SK-N-SH (cell line): ENCODE measurements at regions not wholly inside any gene's neighbourhood (a gene's known extent, or its start where the extent isn't known, plus 50 kb on each side); places are given as distances from the start of the nearest gene placed in this dataset.

ENCODE experiments used
- CTCF ChIA-PET: fragments of 300-600, 350-600 bp; formaldehyde crosslinking; extraction: SDS; loops from one replicate; lab custom pipeline; 2021; lab: Yijun Ruan, JAX
- POLR2A ChIA-PET: fragments of 350-600 bp; sonication (Branson Sonifier 250); formaldehyde crosslinking; extraction: SDS; loops from one replicate; lab custom pipeline; 2020; ENCODE audit warnings: antibody characterized with exemption, inconsistent platforms; lab: Yijun Ruan, JAX
- DNase-seq: peaks from one replicate; pipeline ENCODE4 v3.0.0; 2012
- H2AFZ ChIP-seq: fragments of 200-600 bp; sonication (generic); 2 replicates; pipeline ENCODE4 v1.8.1; 2016; ENCODE audit warnings: antibody characterized with exemption, mild to moderate bottlenecking, low read depth
- H3F3A ChIP-seq: fragments of 200-600 bp; sonication (generic); replicated peaks from 2 replicates; pipeline ENCODE3; 2016; ENCODE audit warnings: antibody characterized with exemption, mild to moderate bottlenecking; ENCODE audit not compliant: insufficient read depth
- H3K27ac ChIP-seq, 2 experiments: fragments of 200-500 bp in 1 of 2; fragments of 200-600 bp in 1 of 2; sonication (Bioruptor generic) in 1 of 2; sonication (generic), shearing (Covaris generic) in 1 of 2; 2 replicates each; pipeline versions ENCODE4 v1.5.1 to v1.6.1; 2014 to 2016; ENCODE audit warnings: low read depth in 2 of 2, inconsistent platforms in 1 of 2, low read length in 1 of 2, mild to moderate bottlenecking in 1 of 2, mixed read lengths in 1 of 2
- H3K27me3 ChIP-seq: fragments of 200-600 bp; sonication (generic), shearing (Covaris generic); 2 replicates; pipeline ENCODE4 v1.6.1; 2016; ENCODE audit warnings: mixed run types; ENCODE audit not compliant: insufficient read depth
- H3K36me3 ChIP-seq, 2 experiments: fragments of 200-500 bp in 1 of 2; fragments of 200-600 bp in 1 of 2; sonication (Bioruptor generic) in 1 of 2; sonication (generic) in 1 of 2; replicated peaks in 1 of 2; 2 replicates each; pipeline versions ENCODE3 to v1.5.1; 2014 to 2016; ENCODE audit warnings: low read length in 1 of 2, mild to moderate bottlenecking in 1 of 2; ENCODE audit not compliant: insufficient read depth in 2 of 2, control insufficient read depth in 1 of 2
- H3K4me1 ChIP-seq, 2 experiments: fragments of 200-500 bp in 1 of 2; fragments of 200-600 bp in 1 of 2; sonication (Bioruptor generic) in 1 of 2; sonication (generic), shearing (Covaris generic) in 1 of 2; 2 replicates each; pipeline versions ENCODE4 v1.5.1 to v1.6.1; 2014 to 2016; ENCODE audit warnings: low read depth in 1 of 2, low read length in 1 of 2, mixed run types in 1 of 2; ENCODE audit not compliant: insufficient read depth in 2 of 2, control insufficient read depth in 1 of 2
- H3K4me2 ChIP-seq: fragments of 200-600 bp; sonication (generic), shearing (Covaris generic); 2 replicates; pipeline ENCODE4 v1.6.1; 2017; ENCODE audit warnings: mixed run types
- H3K4me3 ChIP-seq, 2 experiments: fragments of 200-500 bp in 1 of 2; fragments of 200-600 bp in 1 of 2; sonication (Bioruptor generic) in 1 of 2; sonication (generic), shearing (Covaris generic) in 1 of 2; 2 replicates each; pipeline versions ENCODE4 v1.5.1 to v1.8.1; 2014 to 2016; ENCODE audit warnings: low read depth in 2 of 2, inconsistent platforms in 1 of 2, low read length in 1 of 2, mild to moderate bottlenecking in 1 of 2, mixed read lengths in 1 of 2, moderate library complexity in 1 of 2
- H3K79me2 ChIP-seq: fragments of 200-600 bp; sonication (generic); 2 replicates; pipeline ENCODE4 v1.8.1; 2017; ENCODE audit warnings: mild to moderate bottlenecking; ENCODE audit not compliant: insufficient read depth
- H3K9ac ChIP-seq: fragments of 200-600 bp; sonication (generic); 2 replicates; pipeline ENCODE4 v1.6.1; 2017; ENCODE audit warnings: mixed run types
- H3K9me2 ChIP-seq: fragments of 200-600 bp; sonication (generic); 2 replicates; pipeline ENCODE4 v1.6.1; 2017; ENCODE audit warnings: mixed run types
- H3K9me3 ChIP-seq: fragments of 200-600 bp; sonication (generic); 2 replicates; pipeline ENCODE4 v1.6.1; 2017; ENCODE audit warnings: mixed run types, mild to moderate bottlenecking, moderate library complexity
- H4K20me1 ChIP-seq: fragments of 200-600 bp; sonication (generic); 2 replicates; pipeline ENCODE4 v1.6.1; 2017; ENCODE audit warnings: mild to moderate bottlenecking, mixed run types; ENCODE audit not compliant: insufficient read depth
- CHD2 ChIP-seq: fragments of 150-350 bp; IDR thresholded peaks from 2 replicates; pipeline ENCODE4 v1.6.1; 2018; ENCODE audit warnings: low read length; ENCODE audit not compliant: partially characterized antibody
- EP300 ChIP-seq, 2 experiments: IDR thresholded peaks; 2 replicates each; pipeline versions ENCODE4 v1.4.0 to v1.6.1; 2012; ENCODE audit warnings: borderline replicate concordance in 1 of 2, low read depth in 1 of 2, low read length in 1 of 2
- EZH2phosphoT487 ChIP-seq: fragments of 200-600 bp; sonication (generic); IDR thresholded peaks from 2 replicates; pipeline ENCODE4 v1.6.1; 2017; ENCODE audit warnings: low read depth, mixed run types, mild to moderate bottlenecking, antibody characterized with exemption, moderate library complexity, borderline replicate concordance
- FOXJ3 ChIP-seq: sonication (generic); formaldehyde crosslinking; IDR thresholded peaks from 2 replicates; pipeline ENCODE4 v1.5.1; 2020; ENCODE audit warnings: mild to moderate bottlenecking, missing genetic modification reagents
- GABPA ChIP-seq: IDR thresholded peaks from 2 replicates; pipeline ENCODE4 v1.4.0; 2012; ENCODE audit warnings: low read depth, mild to moderate bottlenecking
- GATA2 ChIP-seq: sonication (generic); formaldehyde crosslinking; IDR thresholded peaks from 2 replicates; pipeline ENCODE4 v1.5.0; 2020; ENCODE audit warnings: mild to moderate bottlenecking, missing genetic modification reagents
- JUND ChIP-seq: IDR thresholded peaks from 2 replicates; pipeline ENCODE4 v1.4.0; 2012
- MEF2A ChIP-seq: IDR thresholded peaks from 2 replicates; pipeline ENCODE4 v1.4.0; 2012; ENCODE audit warnings: low read depth, borderline replicate concordance
- NFIC ChIP-seq: IDR thresholded peaks from 2 replicates; pipeline ENCODE4 v1.4.0; 2012; ENCODE audit warnings: borderline replicate concordance
- TCF12 ChIP-seq: IDR thresholded peaks from 2 replicates; pipeline ENCODE4 v1.4.0; 2012
- WGBS: methylation state at CpG from one replicate; pipeline ENCODE4 v1.1.6; 2017; ENCODE audit warnings: low lambda C conversion rate; 5-methylcytosine and 5-hydroxymethylcytosine counted together
- TF ChIP-seq, protein P1 (sequence below): fragments of 200-600 bp; sonication (generic); IDR thresholded peaks from 2 replicates; pipeline ENCODE4 v1.6.1; 2017; ENCODE audit warnings: antibody characterized with exemption, mild to moderate bottlenecking, moderate library complexity
- TF ChIP-seq, protein P2 (sequence below): IDR thresholded peaks from 2 replicates; pipeline ENCODE4 v1.4.0; 2012; ENCODE audit warnings: low read depth, borderline replicate concordance

DNA sequence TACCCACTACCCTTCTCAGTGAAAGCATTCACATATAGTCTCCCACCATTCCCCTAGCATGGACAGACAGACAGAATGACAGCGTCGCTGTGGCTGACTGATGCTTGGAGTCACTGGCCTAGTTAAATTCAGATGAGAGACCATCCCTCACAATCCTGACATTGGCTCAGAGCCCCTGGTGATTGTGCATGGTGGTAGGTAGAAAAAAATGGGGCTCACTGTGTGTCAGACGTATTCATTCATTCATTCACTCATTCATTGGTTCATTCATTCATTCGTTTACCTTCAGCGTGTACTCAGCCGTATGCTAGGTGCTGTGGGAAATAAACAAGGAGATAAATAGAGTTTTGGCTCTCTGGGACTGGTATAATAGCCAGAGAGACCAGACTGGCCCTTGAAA lies 73.6 kb upstream of the CALM2 start (continued):
- TF ChIP-seq, protein P1, sequence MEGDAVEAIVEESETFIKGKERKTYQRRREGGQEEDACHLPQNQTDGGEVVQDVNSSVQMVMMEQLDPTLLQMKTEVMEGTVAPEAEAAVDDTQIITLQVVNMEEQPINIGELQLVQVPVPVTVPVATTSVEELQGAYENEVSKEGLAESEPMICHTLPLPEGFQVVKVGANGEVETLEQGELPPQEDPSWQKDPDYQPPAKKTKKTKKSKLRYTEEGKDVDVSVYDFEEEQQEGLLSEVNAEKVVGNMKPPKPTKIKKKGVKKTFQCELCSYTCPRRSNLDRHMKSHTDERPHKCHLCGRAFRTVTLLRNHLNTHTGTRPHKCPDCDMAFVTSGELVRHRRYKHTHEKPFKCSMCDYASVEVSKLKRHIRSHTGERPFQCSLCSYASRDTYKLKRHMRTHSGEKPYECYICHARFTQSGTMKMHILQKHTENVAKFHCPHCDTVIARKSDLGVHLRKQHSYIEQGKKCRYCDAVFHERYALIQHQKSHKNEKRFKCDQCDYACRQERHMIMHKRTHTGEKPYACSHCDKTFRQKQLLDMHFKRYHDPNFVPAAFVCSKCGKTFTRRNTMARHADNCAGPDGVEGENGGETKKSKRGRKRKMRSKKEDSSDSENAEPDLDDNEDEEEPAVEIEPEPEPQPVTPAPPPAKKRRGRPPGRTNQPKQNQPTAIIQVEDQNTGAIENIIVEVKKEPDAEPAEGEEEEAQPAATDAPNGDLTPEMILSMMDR = no peak
- TF ChIP-seq NFIC (no peak), GABPA (no peak)

DNA sequence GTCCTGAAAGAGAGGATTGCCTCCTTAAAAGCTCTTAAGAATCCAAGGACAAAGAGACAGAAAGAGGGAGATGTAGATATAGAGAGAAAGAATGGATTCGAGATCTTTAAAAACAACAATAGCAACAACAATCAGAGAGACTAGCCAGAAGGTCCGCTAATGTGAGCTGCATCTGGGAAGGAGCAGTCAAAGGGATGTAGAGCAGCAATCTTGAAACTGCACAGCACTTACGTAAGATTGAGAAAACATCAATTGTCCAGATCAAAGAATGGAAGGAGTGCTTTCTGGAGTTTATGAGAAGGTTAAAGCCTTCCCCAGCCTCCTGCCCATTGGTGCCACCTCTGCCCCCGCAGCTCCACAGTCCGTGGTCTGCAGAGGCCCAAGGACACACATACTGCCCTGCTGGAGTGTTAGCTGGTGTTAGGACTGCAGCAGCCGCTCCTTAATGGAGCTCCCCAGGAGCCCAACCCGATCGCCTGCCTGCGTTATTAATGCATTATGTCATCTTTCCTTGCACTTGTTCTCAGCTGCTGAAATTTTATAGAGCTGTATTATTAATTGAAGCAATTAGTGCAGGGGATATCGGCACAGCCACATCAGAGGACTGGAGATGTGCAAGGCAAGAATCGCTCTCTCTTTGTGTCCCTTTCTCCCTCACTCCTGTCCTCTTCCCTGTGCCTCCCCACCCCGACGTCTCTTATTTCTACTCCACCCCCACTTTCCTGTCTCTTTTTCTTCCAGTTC lies 73.0 kb upstream of the CALM2 start:
- Histone ChIP-seq H3K9me2 (no peaks in the 10 kb centered on the region), H4K20me1 (no peaks in the 10 kb centered on the region), H3K4me2 (no peak overlapping the region), H3K36me3 (no peaks in the 10 kb centered on the region), H3K79me2 (no peaks in the 10 kb centered on the region), H3K9ac (no peak overlapping the region), H3F3A (no peaks in the 10 kb centered on the region), H3K4me1 (peaks cover 5 to 17% of the 10 kb centered on the region in 2 experiments; a peak in 2 of 4 replicates), H2AFZ (no peak overlapping the region), H3K27me3 (no peaks in the 10 kb centered on the region), H3K9me3 (no peaks in the 10 kb centered on the region), H3K27ac (no peak overlapping the region; a peak in 1 of 4 replicates), H3K4me3 (no peak overlapping the region)
- ChIA-PET CTCF (interaction anchor here (0.6 to 1.4 kb wide), 7 partner anchors 10 to 72 kb away, joined by 3 to 4 read pairs (median 3); no protein-coding TSS in a partner anchor), POLR2A (interaction anchor here (1.2 kb wide), 1 partner anchor 10 kb away, joined by 4 read pairs; no protein-coding TSS in a partner anchor)
- WGBS = 62% methylated on average over 13 of the region's 13 CpGs
- no peak for TF ChIP-seq MEF2A
- TF ChIP-seq JUND = peak; percentile 33; the same call in 1 of the 2 replicates
- DNase-seq = no peak

DNA sequence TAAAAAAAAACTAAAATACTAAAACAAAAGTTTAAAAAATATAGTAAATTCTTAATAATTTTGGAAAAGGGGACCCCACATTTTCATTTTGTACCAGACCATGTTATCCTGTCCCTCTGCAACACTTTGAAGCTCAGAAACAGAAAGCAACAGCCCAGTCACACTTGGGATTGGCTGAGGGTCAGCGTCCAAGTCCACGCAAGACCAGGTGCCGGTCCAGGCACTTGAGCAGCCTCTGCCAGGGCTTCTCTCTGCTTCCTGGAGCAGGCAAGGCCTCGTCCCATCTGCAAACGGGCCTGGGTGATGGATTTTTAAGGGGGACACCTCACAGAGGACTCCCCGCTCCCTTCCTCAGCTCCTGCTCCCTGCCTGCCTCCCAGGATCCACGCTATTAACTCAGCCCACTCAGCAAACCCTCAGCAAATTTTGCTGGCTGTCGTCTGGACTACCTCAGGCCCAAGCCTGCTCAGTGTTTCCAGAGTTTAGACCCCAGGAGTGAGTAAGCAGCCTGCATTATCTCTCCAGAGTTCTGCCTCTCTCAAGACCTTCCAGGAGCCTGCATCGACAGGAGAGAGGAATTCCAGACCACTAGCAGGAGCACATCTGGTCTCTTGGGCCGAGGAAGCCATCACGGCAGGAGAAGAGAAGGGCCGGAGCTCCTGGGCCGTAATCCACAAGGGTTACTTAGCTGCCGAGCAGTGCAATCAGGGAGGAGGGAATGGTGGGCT lies 67.4 kb upstream of the CALM2 start:
- peak; percentile 67; the same call in 1 of the 2 replicates for TF ChIP-seq FOXJ3 (CRISPR knock-in tag)
- TF ChIP-seq EZH2phosphoT487 = no peak
- peak; percentile 83 for TF ChIP-seq TCF12
- TF ChIP-seq EP300 (IDR thresholded peaks at IDR 0.05; ENCODE audit: borderline replicate concordance in 1 of 2, low read depth in 1 of 2, low read length in 1 of 2) = peak in 1 of 2 experiments; percentile 77; a peak in 1 of 4 replicates
- peak; percentile 51 for TF ChIP-seq CHD2
- TF ChIP-seq, protein P2, sequence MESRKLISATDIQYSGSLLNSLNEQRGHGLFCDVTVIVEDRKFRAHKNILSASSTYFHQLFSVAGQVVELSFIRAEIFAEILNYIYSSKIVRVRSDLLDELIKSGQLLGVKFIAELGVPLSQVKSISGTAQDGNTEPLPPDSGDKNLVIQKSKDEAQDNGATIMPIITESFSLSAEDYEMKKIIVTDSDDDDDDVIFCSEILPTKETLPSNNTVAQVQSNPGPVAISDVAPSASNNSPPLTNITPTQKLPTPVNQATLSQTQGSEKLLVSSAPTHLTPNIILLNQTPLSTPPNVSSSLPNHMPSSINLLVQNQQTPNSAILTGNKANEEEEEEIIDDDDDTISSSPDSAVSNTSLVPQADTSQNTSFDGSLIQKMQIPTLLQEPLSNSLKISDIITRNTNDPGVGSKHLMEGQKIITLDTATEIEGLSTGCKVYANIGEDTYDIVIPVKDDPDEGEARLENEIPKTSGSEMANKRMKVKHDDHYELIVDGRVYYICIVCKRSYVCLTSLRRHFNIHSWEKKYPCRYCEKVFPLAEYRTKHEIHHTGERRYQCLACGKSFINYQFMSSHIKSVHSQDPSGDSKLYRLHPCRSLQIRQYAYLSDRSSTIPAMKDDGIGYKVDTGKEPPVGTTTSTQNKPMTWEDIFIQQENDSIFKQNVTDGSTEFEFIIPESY = no peak
- TF ChIP-seq GATA2 (CRISPR knock-in tag) = peak; percentile 42; the same call in 1 of the 2 replicates
- H3K9me3 ChIP-seq = no peaks in the 10 kb centered on the region
- H3K27ac ChIP-seq = peak overlapping the region in 1 of 2 experiments; percentile 77; a peak in 2 of 4 replicates
- no peaks in the 10 kb centered on the region for H4K20me1 ChIP-seq
- ChIA-PET CTCF (interaction anchor here (1.1 to 1.4 kb wide), 2 partner anchors 29 to 60 kb away, joined by 3 to 4 read pairs; no protein-coding TSS in a partner anchor), POLR2A (interaction anchor here (0.5 to 1.0 kb wide), 3 partner anchors 10 to 172 kb away, joined by 3 to 4 read pairs (median 4); no protein-coding TSS in a partner anchor)
- H3K4me1 ChIP-seq = peaks cover 6 to 29% of the 10 kb centered on the region in 2 experiments; a peak in 3 of 4 replicates
- no peaks in the 10 kb centered on the region for H3K79me2 ChIP-seq
- H3F3A ChIP-seq = peaks cover 5% of the 10 kb centered on the region
- no peak overlapping the region for H2AFZ ChIP-seq
- WGBS = 51% methylated on average over 14 of the region's 14 CpGs
- H3K27me3 ChIP-seq = no peaks in the 10 kb centered on the region
- no peak overlapping the region for H3K4me2 ChIP-seq
- no peaks in the 10 kb centered on the region for H3K36me3 ChIP-seq
- H3K4me3 ChIP-seq = no peak overlapping the region
- peak; percentile 51 for DNase-seq
- no peak overlapping the region for H3K9ac ChIP-seq
- no peaks in the 10 kb centered on the region for H3K9me2 ChIP-seq
